HEK293 (cell line): ENCODE measurements at regions not wholly inside any gene's neighbourhood (a gene's known extent, or its start where the extent isn't known, plus 50 kb on each side); places are given as distances from the start of the nearest gene placed in this dataset.

Experiments used
- CTCF ChIA-PET: fragments of 350-600 bp; formaldehyde crosslinking; extraction: SDS; loops from one replicate; lab custom pipeline; 2021; ENCODE audit warnings: antibody characterized with exemption; lab: Yijun Ruan, JAX
- POLR2A ChIA-PET: fragments of 300-600 bp; formaldehyde crosslinking; extraction: SDS; loops from one replicate; lab custom pipeline; 2020; ENCODE audit warnings: antibody characterized with exemption, inconsistent platforms; lab: Yijun Ruan, JAX
- H3K27ac ChIP-seq: fragments of 200-500 bp; sonication (Bioruptor generic); 2 replicates; pipeline ENCODE4 v1.5.1; 2014; ENCODE audit warnings: low read depth, low read length, control low read depth, inconsistent platforms; ENCODE audit errors: extremely low read depth
- H3K36me3 ChIP-seq, 2 experiments: fragments of 200-500 bp in 1 of 2; sonication (Bioruptor generic) in 1 of 2; 1 replicate in 1 of 2; 2 replicates in 1 of 2; pipeline ENCODE4 v1.5.1; 2014 to 2017; ENCODE audit warnings: inconsistent platforms in 2 of 2, low read length in 2 of 2; ENCODE audit not compliant: control insufficient read depth in 2 of 2, insufficient read depth in 1 of 2
- H3K4me1 ChIP-seq: fragments of 200-500 bp; sonication (Bioruptor generic); 2 replicates; pipeline ENCODE4 v1.5.1; 2014; ENCODE audit warnings: mild to moderate bottlenecking, low read length, inconsistent platforms; ENCODE audit not compliant: control insufficient read depth, insufficient read depth
- H3K4me3 ChIP-seq: 2 replicates; pipeline ENCODE4 v1.5.1; 2011; ENCODE audit warnings: low read depth, mild to moderate bottlenecking, control low read depth, low read length, moderate library complexity
- H3K9me3 ChIP-seq: fragments of 200-500 bp; sonication (Bioruptor generic); 2 replicates; pipeline ENCODE4 v1.5.1; 2014; ENCODE audit warnings: low read depth, low read length, inconsistent platforms; ENCODE audit not compliant: control insufficient read depth, insufficient read depth
- EGR2 ChIP-seq: fragments of 450-650 bp; formaldehyde crosslinking; IDR thresholded peaks from 2 replicates; pipeline ENCODE4 v1.5.1; 2016; ENCODE audit warnings: low read depth, missing biosample characterization, missing genetic modification characterization
- GFI1B ChIP-seq: fragments of 450-650 bp; formaldehyde crosslinking; IDR thresholded peaks from 2 replicates; pipeline ENCODE4 v1.5.1; 2016; ENCODE audit warnings: missing biosample characterization, missing genetic modification characterization
- GLI2 ChIP-seq: fragments of 450-650 bp; formaldehyde crosslinking; IDR thresholded peaks from 2 replicates; pipeline ENCODE4; 2017; ENCODE audit warnings: missing biosample characterization, missing genetic modification characterization, low read depth, borderline replicate concordance
- KLF16 ChIP-seq: fragments of 450-650 bp; formaldehyde crosslinking; IDR thresholded peaks from 2 replicates; pipeline ENCODE4 v1.5.1; 2017; ENCODE audit warnings: missing biosample characterization, missing genetic modification characterization
- SP7 ChIP-seq: fragments of 450-650 bp; formaldehyde crosslinking; IDR thresholded peaks from 2 replicates; pipeline ENCODE4 v1.5.1; 2016; ENCODE audit warnings: missing biosample characterization, missing genetic modification characterization
- ZFHX2 ChIP-seq: fragments of 450-650 bp; formaldehyde crosslinking; conservative IDR thresholded peaks from 2 replicates; pipeline ENCODE4 v1.5.1; 2016; ENCODE audit warnings: missing biosample characterization, missing genetic modification characterization
- ZFP37 ChIP-seq: fragments of 450-650 bp; formaldehyde crosslinking; IDR thresholded peaks from 2 replicates; pipeline ENCODE4 v1.5.1; 2016; ENCODE audit warnings: missing biosample characterization, missing genetic modification characterization
- ZNF121 ChIP-seq: fragments of 450-650 bp; formaldehyde crosslinking; IDR thresholded peaks from 2 replicates; pipeline ENCODE4 v1.5.1; 2016; ENCODE audit warnings: missing biosample characterization, missing genetic modification characterization
- ZNF138 ChIP-seq: fragments of 450-650 bp; formaldehyde crosslinking; IDR thresholded peaks from 2 replicates; pipeline ENCODE4 v1.5.1; 2016; ENCODE audit warnings: missing biosample characterization, missing genetic modification characterization, borderline replicate concordance
- ZNF48 ChIP-seq: fragments of 450-650 bp; formaldehyde crosslinking; IDR thresholded peaks from 2 replicates; pipeline ENCODE4 v1.5.1; 2016; ENCODE audit warnings: missing biosample characterization, missing genetic modification characterization
- ZNF544 ChIP-seq: fragments of 450-650 bp; formaldehyde crosslinking; IDR thresholded peaks from 2 replicates; pipeline ENCODE4 v1.5.0; 2017; ENCODE audit warnings: missing biosample characterization, missing genetic modification characterization
- ZNF558 ChIP-seq: fragments of 450-650 bp; formaldehyde crosslinking; IDR thresholded peaks from 2 replicates; pipeline ENCODE4 v1.5.1; 2016; ENCODE audit warnings: missing biosample characterization, missing genetic modification characterization
- ZNF624 ChIP-seq: fragments of 450-650 bp; formaldehyde crosslinking; IDR thresholded peaks from 2 replicates; pipeline ENCODE4 v1.5.1; 2017; ENCODE audit warnings: missing biosample characterization, missing genetic modification characterization
- ZNF654 ChIP-seq: fragments of 450-650 bp; formaldehyde crosslinking; IDR thresholded peaks from 2 replicates; pipeline ENCODE4 v1.5.1; 2016; ENCODE audit warnings: low read depth, missing biosample characterization, missing genetic modification characterization
- ZNF777 ChIP-seq: fragments of 450-650 bp; formaldehyde crosslinking; IDR thresholded peaks from 2 replicates; pipeline ENCODE4 v1.5.1; 2017; ENCODE audit warnings: missing biosample characterization, missing genetic modification characterization, borderline replicate concordance
- TF ChIP-seq, protein P1 (sequence below): fragments of 450-650 bp; formaldehyde crosslinking; IDR thresholded peaks from 2 replicates; pipeline ENCODE4 v1.5.1; 2016; ENCODE audit warnings: missing biosample characterization, missing genetic modification characterization
- TF ChIP-seq, protein P2 (sequence below): fragments of 450-650 bp; formaldehyde crosslinking; conservative IDR thresholded peaks from 2 replicates; pipeline ENCODE4 v1.5.1; 2016; ENCODE audit warnings: low read depth, missing biosample characterization, missing genetic modification characterization
- TF ChIP-seq, protein P3 (sequence below): fragments of 450-650 bp; formaldehyde crosslinking; IDR thresholded peaks from 2 replicates; pipeline ENCODE4 v1.5.1; 2016; ENCODE audit warnings: missing biosample characterization, missing genetic modification characterization
- TF ChIP-seq, protein P4 (sequence below): fragments of 450-650 bp; formaldehyde crosslinking; IDR thresholded peaks from 2 replicates; pipeline ENCODE4 v1.5.0; 2017; ENCODE audit warnings: missing biosample characterization, missing genetic modification characterization, borderline replicate concordance
- TF ChIP-seq, protein P5 (sequence below): fragments of 450-650 bp; formaldehyde crosslinking; optimal IDR thresholded peaks from 2 replicates; pipeline ENCODE3; 2016; ENCODE audit warnings: missing biosample characterization, mild to moderate bottlenecking, missing genetic modification characterization

DNA sequence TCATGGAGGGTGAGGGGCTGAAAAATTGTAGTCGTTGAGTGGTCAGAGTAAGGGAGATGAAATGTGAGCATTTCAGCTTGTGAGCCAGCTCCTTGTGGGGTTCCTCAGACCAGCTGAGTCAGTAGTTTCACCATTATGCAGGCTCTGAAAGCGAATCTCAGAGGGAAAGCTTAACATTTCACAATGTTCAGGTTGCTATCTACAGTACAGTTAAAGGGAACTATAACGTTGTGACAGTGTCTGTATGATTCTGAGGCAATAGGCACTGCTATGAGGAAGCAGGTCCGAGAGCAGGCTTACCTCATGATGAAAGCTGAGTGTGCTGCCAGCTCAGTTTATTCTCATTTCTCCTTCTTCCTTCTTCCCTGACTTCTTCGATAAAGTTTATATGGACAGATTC, 469.6 kb downstream of the EDEM1 start (continued):
- TF ChIP-seq ZNF544 (tag by site-specific recombination) = no peak
- TF ChIP-seq ZNF654 (tag by site-specific recombination) = no peak
- no peak for TF ChIP-seq GLI2
- TF ChIP-seq, protein P1, sequence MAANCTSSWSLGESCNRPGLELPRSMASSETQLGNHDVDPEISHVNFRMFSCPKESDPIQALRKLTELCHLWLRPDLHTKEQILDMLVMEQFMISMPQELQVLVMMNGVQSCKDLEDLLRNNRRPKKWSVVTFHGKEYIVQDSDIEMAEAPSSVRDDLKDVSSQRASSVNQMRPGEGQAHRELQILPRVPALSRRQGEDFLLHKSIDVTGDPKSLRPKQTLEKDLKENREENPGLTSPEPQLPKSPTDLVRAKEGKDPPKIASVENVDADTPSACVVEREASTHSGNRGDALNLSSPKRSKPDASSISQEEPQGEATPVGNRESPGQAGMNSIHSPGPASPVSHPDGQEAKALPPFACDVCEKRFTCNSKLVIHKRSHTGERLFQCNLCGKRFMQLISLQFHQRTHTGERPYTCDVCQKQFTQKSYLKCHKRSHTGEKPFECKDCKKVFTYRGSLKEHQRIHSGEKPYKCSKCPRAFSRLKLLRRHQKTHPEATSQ (tag by site-specific recombination) = no peak
- no peak for TF ChIP-seq ZNF138 (tag by site-specific recombination)
- TF ChIP-seq ZNF48 (tag by site-specific recombination) = no peak
- TF ChIP-seq, protein P2, sequence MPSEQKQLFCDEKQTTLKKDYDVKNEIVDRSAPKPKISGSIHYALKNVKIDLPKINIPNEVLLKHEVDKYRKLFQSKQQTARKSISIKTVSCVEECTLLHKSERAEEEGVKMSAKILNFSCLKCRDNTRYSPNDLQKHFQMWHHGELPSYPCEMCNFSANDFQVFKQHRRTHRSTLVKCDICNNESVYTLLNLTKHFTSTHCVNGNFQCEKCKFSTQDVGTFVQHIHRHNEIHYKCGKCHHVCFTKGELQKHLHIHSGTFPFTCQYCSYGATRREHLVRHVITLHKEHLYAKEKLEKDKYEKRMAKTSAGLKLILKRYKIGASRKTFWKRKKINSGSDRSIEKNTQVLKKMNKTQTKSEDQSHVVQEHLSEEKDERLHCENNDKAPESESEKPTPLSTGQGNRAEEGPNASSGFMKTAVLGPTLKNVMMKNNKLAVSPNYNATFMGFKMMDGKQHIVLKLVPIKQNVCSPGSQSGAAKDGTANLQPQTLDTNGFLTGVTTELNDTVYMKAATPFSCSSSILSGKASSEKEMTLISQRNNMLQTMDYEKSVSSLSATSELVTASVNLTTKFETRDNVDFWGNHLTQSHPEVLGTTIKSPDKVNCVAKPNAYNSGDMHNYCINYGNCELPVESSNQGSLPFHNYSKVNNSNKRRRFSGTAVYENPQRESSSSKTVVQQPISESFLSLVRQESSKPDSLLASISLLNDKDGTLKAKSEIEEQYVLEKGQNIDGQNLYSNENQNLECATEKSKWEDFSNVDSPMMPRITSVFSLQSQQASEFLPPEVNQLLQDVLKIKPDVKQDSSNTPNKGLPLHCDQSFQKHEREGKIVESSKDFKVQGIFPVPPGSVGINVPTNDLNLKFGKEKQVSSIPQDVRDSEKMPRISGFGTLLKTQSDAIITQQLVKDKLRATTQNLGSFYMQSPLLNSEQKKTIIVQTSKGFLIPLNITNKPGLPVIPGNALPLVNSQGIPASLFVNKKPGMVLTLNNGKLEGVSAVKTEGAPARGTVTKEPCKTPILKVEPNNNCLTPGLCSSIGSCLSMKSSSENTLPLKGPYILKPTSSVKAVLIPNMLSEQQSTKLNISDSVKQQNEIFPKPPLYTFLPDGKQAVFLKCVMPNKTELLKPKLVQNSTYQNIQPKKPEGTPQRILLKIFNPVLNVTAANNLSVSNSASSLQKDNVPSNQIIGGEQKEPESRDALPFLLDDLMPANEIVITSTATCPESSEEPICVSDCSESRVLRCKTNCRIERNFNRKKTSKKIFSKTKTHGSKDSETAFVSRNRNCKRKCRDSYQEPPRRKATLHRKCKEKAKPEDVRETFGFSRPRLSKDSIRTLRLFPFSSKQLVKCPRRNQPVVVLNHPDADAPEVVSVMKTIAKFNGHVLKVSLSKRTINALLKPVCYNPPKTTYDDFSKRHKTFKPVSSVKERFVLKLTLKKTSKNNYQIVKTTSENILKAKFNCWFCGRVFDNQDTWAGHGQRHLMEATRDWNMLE (tag by site-specific recombination) = no peak

DNA sequence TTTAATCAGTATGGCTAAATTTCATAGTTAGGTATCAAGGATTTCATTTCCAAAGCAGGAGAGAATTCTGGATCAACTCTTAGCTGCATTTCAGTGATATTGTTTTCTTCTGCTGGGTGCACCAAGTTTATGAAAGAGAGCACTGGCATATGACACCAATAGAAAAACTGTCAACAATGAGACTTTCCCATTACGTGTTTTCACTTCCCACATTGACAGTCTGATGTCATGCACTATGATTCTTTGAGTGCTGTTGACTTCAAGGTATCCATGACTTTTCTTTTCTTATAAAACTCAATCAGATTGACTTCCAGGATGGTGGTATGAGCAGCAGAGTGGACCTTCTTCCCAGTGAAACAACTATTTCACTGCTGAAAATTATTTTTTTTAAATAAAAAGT, 476.1 kb downstream of the EDEM1 start:
- Histone ChIP-seq H3K27ac (no peak overlapping the region), H3K36me3 (no peaks in the 10 kb centered on the region), H3K4me1 (no peaks in the 10 kb centered on the region), H3K4me3 (no peak overlapping the region), H3K9me3 (no peaks in the 10 kb centered on the region)
- CTCF ChIA-PET = no interaction called here
- TF ChIP-seq GFI1B (tag by site-specific recombination) (no peak), ZFHX2 (tag by site-specific recombination) (no peak)
- POLR2A ChIA-PET = no interaction called here

DNA sequence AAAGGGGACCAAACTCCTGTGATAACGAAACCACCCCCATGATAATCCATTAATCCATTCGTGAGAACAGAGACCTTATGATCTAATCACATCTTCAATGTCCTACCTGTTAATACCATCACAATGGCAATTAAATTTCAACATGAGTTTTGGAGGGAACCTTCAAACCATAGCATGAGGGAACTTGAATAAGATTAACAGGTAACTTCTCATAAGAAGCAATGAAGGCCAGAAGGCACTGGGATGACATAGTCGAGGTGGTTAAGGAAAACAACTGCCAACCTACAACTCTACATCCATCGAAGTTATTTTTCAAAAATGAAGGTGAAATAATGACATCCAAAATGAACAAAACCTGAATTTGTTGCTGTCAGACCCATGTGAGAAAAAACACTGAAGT, 478.9 kb downstream of the EDEM1 start:
- ChIA-PET POLR2A (no interaction called here), CTCF (no interaction called here)
- TF ChIP-seq ZNF48 (tag by site-specific recombination) = no peak
- TF ChIP-seq ZNF777 (tag by site-specific recombination) = no peak
- TF ChIP-seq, protein P3, sequence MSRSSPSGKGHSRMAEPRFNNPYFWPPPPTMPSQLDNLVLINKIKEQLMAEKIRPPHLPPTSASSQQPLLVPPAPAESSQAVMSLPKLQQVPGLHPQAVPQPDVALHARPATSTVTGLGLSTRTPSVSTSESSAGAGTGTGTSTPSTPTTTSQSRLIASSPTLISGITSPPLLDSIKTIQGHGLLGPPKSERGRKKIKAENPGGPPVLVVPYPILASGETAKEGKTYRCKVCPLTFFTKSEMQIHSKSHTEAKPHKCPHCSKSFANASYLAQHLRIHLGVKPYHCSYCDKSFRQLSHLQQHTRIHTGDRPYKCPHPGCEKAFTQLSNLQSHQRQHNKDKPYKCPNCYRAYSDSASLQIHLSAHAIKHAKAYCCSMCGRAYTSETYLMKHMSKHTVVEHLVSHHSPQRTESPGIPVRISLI (tag by site-specific recombination) = no peak
- Histone ChIP-seq H3K36me3 (no peaks in the 10 kb centered on the region), H3K4me1 (no peaks in the 10 kb centered on the region), H3K4me3 (no peak overlapping the region), H3K9me3 (no peaks in the 10 kb centered on the region), H3K27ac (no peak overlapping the region)

DNA sequence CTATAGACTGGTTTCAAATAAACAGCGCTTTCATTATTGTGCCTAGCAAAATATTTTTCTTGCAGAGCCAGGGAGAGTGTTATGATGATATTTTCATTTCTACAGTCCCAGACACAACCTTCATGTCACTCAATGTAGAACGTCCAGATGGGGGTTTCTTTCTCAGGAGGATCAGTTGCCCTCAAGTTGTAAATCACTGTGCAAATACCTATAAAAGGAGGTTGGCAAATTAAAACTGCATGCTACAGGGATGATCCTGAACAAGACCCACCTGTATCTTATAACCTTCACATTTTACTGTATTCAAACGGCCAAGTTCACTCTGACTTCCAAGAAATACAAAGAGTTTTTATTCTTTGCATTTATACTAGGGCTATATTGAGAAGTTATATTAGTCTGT, 486.0 kb downstream of the EDEM1 start:
- H3K4me1 ChIP-seq = no peaks in the 10 kb centered on the region
- ChIA-PET CTCF (no interaction called here), POLR2A (no interaction called here)
- no peaks in the 10 kb centered on the region for H3K9me3 ChIP-seq
- no peak overlapping the region for H3K27ac ChIP-seq
- no peak overlapping the region for H3K4me3 ChIP-seq
- no peaks in the 10 kb centered on the region for H3K36me3 ChIP-seq
- no peak for TF ChIP-seq ZNF121 (tag by site-specific recombination)
- no peak for TF ChIP-seq ZNF624 (tag by site-specific recombination)
- no peak for TF ChIP-seq EGR2
- TF ChIP-seq, protein P4, sequence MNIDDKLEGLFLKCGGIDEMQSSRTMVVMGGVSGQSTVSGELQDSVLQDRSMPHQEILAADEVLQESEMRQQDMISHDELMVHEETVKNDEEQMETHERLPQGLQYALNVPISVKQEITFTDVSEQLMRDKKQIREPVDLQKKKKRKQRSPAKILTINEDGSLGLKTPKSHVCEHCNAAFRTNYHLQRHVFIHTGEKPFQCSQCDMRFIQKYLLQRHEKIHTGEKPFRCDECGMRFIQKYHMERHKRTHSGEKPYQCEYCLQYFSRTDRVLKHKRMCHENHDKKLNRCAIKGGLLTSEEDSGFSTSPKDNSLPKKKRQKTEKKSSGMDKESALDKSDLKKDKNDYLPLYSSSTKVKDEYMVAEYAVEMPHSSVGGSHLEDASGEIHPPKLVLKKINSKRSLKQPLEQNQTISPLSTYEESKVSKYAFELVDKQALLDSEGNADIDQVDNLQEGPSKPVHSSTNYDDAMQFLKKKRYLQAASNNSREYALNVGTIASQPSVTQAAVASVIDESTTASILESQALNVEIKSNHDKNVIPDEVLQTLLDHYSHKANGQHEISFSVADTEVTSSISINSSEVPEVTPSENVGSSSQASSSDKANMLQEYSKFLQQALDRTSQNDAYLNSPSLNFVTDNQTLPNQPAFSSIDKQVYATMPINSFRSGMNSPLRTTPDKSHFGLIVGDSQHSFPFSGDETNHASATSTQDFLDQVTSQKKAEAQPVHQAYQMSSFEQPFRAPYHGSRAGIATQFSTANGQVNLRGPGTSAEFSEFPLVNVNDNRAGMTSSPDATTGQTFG (tag by site-specific recombination) = no peak
- TF ChIP-seq SP7 (tag by site-specific recombination) = no peak
- no peak for TF ChIP-seq KLF16 (tag by site-specific recombination)
- TF ChIP-seq, protein P5, sequence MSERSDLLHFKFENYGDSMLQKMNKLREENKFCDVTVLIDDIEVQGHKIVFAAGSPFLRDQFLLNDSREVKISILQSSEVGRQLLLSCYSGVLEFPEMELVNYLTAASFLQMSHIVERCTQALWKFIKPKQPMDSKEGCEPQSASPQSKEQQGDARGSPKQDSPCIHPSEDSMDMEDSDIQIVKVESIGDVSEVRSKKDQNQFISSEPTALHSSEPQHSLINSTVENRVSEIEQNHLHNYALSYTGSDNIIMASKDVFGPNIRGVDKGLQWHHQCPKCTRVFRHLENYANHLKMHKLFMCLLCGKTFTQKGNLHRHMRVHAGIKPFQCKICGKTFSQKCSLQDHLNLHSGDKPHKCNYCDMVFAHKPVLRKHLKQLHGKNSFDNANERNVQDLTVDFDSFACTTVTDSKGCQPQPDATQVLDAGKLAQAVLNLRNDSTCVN (tag by site-specific recombination) = no peak
- no peak for TF ChIP-seq ZFP37 (tag by site-specific recombination)
- TF ChIP-seq ZNF558 (tag by site-specific recombination) = no peak
